GM18498 (cell line): ENCODE measurements at regions not wholly inside any gene's neighbourhood (a gene's known extent, or its start where the extent isn't known, plus 50 kb on each side); places are given as distances from the start of the nearest gene placed in this dataset.

ENCODE experiments used
- ATAC-seq: cut with Tn5 transposase; IDR thresholded peaks from one replicate; pipeline ENCODE4 v1.9.1; 2021; ENCODE audit warnings: mild to moderate bottlenecking, moderate library complexity; ENCODE audit not compliant: unreplicated experiment

- ATAC-seq = no peak
Observed at GRCh38 chr2:163859951-163860350, 124.1 kb upstream of the FIGN start.

GRCh38 chr2:163856941-163857340 lies 121.1 kb upstream of the FIGN start:
- ATAC-seq = no peak

DNA sequence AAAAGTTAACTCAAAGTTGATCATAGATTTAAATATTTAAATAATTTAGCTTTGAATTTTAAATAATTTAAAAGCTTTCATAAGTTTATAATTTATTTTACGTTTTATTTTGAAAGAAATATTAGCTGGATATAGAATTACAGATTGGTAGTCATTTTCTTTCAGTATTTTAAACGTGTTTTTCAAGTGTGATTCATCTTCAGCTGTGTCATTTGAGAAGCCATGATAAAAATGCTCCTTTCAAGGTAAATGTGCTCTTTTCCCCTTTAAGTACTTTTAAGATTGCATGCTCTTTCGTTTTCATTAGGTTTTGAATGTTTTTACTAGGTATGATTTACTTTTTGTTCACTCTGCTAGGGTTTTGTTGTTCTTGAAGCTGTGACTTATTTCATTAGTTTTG lies 116.8 kb upstream of the FIGN start:
- no peak for ATAC-seq

DNA sequence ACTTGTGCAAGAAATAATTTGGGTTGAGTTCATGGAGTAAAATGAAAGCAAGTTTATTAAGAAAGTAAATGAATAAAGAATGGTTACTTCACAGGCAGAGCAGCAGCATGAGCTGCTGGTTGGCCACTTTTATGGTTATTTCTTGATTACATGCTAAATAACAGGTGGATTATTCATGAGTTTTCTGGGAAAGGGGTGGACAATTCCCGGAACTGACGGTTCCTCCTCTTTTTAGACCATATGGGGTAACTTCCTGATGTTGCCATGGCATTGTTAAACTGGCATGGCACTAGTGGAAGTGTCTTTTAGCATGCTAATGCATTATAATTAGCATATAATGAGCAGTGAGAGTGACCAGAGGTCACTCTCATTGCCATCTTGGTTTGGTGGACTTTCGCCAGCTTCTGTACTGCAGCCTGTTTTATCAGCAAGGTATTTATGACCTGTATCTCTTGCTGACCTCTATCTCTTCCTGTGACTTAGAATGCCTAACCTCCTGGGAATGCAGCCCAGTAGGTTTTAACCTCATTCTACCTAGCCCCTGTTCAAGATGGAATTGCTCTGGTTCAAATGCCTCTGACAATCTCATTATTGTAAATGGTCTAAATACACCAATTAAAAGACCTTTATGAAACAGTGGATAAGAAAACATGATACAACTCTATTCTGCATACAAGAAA lies 114.1 kb upstream of the FIGN start:
- ATAC-seq = no peak

GRCh38 chr2:163838890-163839289 lies 103.1 kb upstream of the FIGN start:
- no peak for ATAC-seq

DNA sequence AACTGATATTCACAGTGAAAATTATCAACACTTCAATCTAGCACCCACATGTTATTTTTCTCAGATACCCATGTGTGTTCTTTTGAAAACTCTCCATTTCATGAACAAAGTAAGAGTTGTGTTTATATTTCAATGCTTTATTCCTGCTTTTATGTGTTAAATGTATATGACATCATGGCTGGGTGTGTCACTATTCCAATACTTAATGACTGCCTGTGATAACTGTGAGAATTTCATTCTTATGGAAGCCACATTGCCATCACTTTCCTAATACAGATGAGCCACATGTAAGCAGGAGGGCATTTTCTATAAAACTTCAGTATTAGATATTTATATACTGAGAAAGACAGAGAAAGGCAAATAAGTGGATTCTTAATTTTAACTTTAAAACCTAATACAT lies 100.4 kb upstream of the FIGN start:
- no peak for ATAC-seq

DNA sequence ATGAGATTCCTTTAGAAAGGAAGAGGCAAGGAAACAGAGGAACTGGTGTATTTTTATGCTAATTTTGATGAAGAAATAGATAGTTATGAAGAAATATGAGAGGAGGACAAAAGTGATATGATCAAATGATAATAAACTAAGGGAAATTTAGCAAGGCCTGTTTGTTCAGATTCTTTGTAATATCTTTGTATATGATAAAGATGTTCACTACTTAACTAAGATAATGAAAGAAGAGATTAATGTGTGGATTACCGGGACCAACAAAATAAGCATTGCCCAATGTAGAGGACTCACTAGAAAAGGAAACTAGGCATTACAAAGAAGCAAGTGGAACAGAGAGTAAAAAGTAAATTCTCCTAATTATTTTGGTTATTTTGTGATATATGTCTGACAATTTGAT lies 99.0 kb upstream of the FIGN start:
- no peak for ATAC-seq

GRCh38 chr2:163834221-163834620 lies 98.4 kb upstream of the FIGN start:
- ATAC-seq = no peak

DNA sequence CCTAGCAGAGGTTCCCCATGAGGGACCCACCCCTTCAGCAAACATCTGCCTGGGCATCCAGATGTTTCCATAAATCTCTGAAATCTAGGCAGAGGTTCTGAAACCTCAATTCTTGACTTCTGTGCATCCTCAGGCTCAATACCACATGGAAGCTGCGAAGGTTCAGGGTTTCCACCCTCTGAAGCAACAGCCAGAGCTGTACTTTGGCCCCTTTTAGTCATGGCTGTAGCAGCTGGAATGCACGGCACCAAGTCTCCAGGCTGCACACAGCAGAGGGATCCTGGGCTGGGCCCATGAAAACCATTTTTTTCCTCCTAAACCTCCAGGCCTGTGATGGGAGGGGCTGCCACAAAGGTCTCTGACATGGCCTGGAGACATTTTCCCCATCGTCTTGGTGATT lies 93.0 kb upstream of the FIGN start:
- ATAC-seq = no peak

DNA sequence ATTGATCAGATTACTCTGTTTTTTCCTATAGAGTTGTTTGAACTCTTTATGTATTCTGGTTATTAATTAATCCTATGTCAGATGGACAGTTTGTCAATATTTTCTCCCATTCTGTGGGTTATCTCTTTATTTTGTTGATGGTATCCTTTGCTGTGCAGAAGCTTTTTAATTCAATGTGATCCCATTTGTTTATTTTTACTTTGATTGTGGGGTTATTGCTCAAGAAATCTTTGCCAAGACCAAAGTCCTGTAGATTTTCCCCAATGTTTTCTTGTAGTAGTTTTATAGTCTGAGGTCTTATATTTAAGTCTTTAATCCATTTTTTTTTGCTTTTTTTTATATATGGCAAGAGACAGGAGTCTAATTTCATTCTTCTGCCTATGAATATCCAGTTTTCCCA lies 86.2 kb upstream of the FIGN start:
- ATAC-seq = no peak

DNA sequence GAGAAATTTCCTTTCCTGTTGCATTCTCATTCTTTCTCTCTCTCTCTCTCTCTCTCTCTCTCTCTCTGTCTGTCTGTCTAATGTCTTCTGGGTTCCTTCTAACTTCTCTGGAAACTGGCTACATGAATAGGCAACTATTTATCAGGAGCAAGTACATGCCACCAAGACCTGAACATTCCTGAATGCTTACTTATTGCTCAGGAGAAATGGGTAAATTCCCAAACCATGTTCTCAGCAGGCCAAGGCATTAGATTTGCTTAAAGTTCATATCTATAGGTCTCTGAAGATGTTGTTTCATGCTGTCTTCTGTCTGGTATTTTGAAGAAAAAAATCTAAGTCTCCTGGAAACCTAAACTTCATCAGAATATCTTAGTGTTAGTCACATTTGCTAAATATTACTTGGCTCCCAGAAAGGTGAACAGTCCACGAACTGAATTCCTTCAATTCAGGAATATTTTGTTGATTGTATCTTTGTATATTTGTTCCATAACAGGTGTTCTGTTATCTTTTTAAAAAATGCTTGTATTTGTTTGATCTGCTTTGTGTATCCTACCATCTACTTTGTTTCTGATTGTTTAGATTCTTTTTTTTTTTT lies 77.2 kb upstream of the FIGN start:
- ATAC-seq = no peak

DNA sequence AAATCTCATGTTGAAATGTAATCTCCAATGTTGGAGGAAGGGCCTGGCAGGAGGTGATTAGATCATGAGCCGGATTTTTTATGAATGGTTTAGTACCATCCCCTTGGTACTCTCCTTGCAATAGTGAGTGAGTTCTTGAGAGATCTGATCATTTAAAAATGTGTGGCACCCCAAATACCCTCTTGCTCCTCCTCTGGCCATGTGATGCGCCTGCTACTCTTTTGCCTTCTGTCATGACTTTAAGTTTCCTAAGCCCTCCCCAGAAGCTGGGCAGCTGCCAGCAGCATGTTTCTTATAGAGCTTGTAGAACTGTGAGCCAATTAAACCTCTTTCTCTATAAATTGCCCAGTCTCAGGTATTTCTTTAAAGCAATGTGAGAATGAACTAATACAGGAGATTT lies 72.6 kb upstream of the FIGN start:
- no peak for ATAC-seq

DNA sequence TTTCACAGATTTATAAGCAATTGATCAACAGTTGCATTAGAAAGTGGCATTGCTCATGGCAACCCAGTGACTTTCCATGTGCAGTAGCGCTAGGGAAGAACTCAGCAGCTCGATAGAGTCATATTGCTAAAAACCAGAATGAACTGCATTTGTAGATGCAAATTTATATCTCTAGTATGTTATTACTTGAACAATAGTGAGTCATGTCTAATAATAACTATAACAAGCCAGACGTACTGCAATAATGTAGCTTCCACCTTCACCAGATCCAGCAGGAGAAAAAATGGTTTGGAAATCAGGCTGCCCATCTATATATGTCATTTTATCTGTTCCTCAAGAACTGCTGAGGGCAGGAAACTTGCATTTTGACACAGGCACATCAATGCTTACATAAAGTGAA lies 66.5 kb upstream of the FIGN start:
- ATAC-seq = no peak

DNA sequence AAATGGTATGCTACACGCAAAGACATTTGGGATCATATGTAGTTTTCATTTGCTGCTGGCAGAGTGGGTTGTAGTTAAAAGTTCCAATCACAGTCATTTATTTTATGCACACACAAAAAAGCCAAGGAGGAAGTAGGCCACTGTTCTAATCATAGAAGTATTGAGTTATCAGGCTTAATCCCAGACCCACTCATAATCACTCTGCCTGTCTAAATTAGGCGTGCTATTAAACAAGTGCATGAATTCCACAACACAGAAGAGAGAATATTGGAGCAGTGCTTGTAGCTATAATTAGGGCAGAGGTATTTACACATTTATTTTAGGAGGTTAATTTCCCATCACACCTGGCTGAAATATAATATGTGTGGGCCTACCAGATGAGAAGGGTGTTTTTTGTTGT lies 65.7 kb upstream of the FIGN start:
- ATAC-seq = no peak

DNA sequence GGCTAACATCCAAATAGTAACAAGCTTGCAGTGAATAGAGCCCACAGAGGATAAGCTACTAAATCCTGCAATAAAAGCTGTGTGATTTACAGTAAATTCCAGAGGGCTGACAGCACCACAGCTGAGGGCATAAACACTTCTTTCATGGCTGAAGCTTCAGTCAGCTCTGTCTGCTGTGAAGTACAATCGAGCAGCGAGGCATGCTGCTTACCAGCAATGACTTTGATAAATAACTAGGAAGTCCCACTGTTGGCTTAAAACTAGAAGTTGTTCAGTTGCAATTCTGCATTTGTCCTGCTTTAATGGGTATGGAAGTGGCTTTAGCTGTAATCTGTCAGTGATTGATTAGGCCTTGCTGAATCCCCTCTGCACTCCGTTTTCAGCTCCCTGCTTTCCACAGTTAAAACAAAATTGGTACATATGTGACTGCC lies 65.2 kb upstream of the FIGN start:
- ATAC-seq = no peak

DNA sequence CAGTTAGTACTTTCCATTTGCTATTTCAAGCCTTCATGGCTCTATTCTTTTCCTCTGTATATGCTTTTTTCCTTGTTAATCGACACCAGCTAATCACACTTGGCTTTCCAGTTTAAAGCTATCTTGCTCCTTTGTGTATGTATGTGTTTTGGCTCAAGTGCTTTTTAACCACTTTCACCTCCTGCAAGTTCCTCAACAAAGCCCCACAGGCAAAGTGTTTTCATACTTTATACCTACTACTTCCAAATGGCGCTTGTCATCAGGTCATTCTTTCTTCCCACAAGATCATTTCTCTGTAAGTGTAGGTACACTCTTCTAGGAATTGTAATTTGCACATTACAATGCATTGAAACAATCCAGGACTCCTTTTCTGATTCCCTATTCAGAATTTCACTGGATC lies 64.0 kb upstream of the FIGN start:
- no peak for ATAC-seq

DNA sequence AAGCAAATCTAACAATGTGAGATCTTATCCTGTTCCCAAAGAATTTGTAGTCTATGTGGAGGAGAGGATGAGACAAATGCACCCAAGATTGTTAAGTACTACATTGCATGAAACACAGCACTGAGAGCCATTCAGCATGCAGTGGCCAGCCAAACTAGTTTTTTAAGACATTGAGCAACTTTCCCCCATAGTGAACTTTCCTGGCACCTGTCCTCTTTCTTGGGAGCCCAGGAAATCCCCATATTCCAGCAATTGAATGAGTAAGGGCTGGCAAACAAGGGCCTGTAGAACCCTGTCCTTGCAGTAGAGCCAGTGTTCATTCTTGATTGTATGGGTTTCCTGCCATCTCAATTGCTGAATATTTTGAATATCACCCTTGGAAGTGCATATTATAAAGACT lies 58.8 kb upstream of the FIGN start:
- no peak for ATAC-seq
